ENCODE measurements at regions not wholly inside any gene's neighbourhood (a gene's known extent, or its start where the extent isn't known, plus 50 kb on each side); places are given as distances from the start of the nearest gene placed in this dataset.

GRCh38 chr2:114046373-114046772 is 156.5 kb downstream of the ACTR3 start:
- TF ChIP-seq ZBTB21 (tag by site-specific recombination; IDR thresholded peaks at IDR 0.05): no peak
- no peak for TF ChIP-seq KLF1 (tag by site-specific recombination; IDR thresholded peaks at IDR 0.05)
- TF ChIP-seq ZNF350 (tag by site-specific recombination; IDR thresholded peaks at IDR 0.05): no peak
- TF ChIP-seq, protein P1, sequence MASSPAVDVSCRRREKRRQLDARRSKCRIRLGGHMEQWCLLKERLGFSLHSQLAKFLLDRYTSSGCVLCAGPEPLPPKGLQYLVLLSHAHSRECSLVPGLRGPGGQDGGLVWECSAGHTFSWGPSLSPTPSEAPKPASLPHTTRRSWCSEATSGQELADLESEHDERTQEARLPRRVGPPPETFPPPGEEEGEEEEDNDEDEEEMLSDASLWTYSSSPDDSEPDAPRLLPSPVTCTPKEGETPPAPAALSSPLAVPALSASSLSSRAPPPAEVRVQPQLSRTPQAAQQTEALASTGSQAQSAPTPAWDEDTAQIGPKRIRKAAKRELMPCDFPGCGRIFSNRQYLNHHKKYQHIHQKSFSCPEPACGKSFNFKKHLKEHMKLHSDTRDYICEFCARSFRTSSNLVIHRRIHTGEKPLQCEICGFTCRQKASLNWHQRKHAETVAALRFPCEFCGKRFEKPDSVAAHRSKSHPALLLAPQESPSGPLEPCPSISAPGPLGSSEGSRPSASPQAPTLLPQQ (tag by site-specific recombination; IDR thresholded peaks at IDR 0.05): no peak
- no peak for TF ChIP-seq CTCF (tag by site-specific recombination; IDR thresholded peaks at IDR 0.05)

All from HEK293 (cell line).